Stimulated activated CD4-positive, alpha-beta T cell treated with anti-CD3 and anti-CD28 coated beads, TNF-alpha, amount 100 ng/mL, for 48 hours (primary cell): ENCODE measurements at regions not wholly inside any gene's neighbourhood (a gene's known extent, or its start where the extent isn't known, plus 50 kb on each side); places are given as distances from the start of the nearest gene placed in this dataset.
"Not testable (repeated sequence)": the region's sequence is repeated elsewhere in the genome, so short reads cannot be mapped to it uniquely, and the experiment has no call there.

ENCODE experiments used
- DNase-seq, 3 donors: peaks; one replicate each; pipeline ENCODE4 v3.0.0-alpha.2; 2020; ENCODE audit warnings: low read depth in 3 of 3

DNA sequence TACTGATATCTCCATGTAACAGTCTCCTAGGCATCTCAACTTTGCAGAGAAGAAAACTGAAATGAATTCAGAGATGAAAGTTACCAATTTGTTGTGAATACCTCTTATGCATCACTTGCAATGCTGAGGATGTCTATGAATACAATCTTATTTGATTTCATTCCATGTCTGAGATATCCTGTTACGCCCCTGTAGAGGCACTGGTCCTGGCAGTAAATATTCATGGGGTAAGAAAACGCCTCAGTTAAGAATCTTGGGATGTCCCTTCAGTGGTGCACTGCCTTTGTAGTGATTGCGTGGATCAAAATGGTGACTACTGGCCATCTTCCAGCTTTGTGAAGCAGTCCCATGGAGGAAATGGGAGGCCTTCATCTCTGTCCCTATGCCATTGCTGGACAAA lies 229.1 kb upstream of the C9orf72 start:
- DNase-seq, result no peak

DNA sequence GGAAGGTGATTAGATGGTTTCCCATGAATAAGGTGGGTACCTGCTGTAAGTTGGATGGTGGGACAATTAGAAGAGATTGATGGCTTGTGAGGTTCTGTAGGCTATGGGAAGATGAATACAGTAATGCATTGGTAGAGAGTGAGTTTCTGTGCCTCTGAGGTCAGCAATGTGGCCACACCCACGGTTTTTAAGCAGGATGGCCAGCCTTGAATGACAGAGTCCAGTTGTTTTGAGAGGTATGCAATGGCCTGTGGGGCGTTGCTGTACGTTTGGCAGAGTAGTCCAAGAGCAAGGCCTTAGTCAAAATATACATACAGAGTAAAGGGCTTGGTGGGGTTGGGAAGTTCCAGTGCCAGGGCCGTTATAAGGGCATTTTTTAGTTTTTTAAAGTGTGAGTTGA lies 235.6 kb upstream of the C9orf72 start:
- no peak for DNase-seq

DNA sequence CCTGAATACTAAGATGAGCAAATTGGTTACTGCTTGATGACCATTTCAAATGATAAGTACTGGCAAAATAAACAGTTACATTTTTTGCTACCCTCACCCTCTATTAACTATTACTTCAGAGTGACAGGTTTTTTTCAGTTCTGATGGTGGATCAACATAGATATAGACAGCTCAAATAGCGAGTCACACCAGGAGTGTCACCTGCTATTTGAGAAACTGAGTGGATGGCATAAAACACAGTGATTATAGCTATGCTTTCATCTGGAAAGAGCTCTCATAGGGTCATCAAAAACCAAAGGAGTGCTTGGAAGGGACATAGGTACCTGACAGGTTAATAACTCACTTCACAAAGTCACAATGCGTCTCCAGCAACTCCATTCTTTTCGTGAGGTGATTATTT lies 244.5 kb upstream of the C9orf72 start:
- no peak for DNase-seq

DNA sequence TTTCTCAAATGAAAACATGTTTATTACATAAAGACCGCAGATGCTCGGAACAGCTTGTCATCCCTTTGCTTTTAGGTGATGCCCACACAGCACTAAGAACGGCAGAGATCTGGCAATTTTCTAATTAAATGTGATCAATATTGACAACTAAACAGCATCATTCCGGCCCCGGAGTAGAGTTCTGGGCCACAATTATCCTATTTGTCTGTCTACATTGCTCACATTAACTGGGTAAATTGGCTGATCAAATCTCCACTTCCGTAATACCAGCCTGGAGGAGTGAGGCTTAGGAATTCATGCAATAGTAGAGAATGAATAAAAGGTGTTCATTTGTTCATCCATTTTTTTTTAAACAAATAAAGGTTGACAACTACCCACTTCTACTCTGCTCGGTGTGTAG lies 245.1 kb upstream of the C9orf72 start:
- no peak for DNase-seq

DNA sequence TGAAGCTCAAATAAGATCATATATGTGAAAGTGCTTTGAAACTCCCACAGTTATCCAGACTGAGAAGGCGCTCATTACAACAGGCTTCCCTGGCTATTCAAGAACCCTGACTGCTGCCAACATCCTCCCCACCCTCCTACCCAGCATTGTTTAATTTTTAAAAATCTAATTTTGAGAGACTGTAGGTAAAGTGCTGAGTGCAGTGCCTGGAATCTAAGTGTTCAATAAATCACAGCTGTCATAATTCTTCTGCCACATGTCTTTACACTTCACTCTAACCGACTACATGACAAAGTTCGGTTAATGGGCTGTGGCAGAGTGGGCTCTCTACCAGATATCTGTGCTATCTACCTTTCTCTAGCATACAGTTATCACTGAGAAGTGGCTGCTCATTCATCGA lies 255.6 kb upstream of the C9orf72 start:
- no peak for DNase-seq

DNA sequence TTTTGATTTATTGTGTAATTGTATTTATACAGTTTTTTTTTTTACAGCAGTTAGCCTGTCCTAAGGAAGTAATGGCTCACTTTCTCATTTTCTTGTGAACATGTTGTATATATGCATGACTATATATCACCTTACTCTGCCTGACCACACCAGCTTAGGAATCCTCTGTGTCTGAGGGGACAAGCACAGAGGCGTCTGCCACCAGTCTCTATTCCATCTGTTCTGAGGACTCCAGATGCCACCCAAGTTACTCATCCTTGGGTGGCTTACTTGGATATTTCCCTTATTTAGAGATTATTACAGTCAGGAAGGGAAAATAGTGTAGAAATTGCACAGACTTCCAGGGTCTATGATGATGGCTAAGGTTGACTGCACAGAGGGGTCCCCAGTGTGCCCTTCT lies 256.3 kb upstream of the C9orf72 start:
- DNase-seq, result no peak

DNA sequence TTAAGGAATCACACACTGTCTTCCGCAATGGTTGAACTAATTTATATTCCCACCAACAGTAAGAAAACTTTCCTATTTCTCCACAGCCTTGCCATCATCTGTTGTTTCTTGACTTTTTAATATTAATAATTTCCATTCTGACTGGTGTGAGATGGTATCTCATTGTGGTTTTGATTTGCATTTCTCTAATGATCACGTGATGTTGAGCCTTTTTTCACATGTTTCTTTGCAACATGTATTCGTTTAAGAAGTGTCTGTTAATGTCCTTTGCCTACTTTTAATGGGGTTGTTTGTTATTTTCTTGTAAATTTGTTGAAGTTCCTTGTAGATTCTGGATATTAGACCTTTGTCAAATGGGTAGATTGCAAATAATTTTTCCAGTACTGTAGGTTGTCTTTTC lies 258.8 kb upstream of the C9orf72 start:
- DNase-seq, result not testable (repeated sequence)

DNA sequence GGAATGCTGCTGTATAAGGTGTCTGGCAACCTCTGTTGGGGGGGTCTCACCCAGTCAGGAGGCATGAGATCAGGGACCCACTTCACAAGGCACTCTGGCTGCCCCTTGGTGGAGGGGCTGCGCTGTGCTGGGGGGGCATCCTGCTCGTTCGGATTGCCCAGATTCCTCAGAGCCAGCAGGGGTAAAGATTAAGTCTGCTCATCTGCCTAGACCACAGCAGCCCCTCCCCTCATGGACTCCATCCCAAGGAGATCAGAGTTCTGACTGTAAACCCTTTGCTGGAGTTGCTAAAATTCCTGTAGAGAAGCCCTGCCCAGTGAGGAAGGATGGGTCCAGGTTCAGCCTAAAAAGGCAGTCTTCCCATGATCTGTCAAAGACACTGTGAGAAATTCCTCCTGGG lies 262.0 kb upstream of the C9orf72 start:
- no peak for DNase-seq

DNA sequence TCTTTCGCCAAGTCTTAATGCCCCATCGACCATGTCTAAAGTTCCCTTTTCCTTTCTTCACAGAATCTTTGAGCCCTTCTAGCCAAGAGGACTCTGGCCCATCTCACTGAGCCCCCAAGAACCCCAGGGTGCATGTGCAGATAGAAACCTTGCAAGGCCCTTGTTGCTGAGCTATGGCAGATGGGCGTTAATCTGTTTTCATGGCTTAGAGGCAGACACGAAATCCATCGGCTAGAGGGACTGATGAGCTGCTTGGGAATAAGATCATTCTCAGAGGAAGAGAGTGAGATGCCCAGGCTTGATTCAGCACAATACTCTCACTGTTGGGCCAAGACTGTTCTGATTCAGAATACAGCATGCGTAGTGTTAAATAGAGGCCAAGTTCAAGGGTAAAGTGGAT lies 262.5 kb upstream of the C9orf72 start:
- DNase-seq, result no peak

DNA sequence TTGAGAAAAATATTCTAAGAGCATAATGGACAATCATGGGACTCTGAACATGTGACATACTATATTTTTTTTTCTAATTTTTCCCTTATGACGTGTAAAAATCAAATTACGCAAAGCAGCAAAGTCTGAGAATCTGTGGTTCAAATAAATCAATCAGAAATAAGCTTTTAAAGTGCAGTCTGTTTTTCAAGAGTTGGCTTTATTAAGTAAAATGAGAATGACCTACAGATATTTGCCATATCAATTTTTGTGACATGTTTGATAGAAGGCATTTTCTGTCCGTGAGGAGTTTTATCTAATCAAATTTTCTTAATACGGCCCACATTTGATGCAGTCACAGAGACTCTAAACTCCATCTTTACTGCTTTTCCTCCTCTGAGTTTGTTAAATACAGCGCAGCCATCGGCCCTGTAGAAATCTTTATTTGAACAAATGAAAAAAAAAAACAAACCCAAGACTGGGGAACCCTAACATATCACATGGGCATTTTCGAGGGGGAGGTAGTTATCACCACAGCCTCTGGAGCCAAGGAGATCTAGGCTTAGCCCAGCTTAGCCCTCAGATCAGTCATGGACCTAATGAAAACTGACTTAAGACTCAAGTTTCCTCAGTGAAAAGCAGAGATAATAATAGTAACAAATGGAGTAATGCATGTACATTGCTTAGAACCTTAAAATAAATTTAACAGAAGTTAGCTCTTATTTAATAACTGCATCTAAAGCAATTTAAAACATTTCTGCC lies 263.6 kb upstream of the C9orf72 start:
- no peak for DNase-seq

DNA sequence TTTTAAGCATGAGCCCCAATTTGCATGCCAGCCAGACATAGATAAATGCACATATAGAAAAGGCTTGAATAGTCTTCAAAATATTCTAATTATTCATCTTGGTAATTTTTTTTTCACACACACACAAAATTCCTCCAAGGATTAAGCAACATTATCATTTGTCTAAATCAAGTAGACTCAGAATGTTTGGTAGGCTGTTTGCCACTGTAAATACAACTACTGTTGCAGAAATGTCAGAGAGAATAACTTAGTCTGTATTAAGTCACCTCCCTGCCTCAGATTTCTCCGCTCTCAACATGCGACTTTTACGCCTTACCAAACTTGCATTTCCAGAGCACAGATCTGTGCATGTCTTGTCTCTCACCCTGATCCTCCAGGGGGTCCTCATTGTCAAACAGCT lies 265.6 kb upstream of the C9orf72 start:
- no peak for DNase-seq

DNA sequence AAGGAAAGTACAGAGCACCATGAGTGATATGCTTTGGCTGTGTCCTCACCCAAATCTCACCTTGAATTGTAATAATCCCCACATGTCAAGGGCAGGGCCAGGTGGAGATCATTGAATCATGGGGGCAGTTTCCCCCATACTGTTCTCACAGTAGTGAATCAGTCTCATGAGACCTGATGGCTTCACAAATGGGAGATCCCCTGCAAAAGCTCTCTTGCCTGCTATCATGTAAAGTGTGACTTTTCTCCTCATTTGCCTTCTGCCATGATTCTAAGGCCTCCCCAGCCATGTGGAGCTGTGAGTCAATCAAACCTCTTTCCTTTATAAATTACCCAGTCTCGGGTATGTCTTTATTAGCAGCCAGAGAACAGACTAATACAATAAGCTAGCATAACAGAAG lies 266.5 kb upstream of the C9orf72 start:
- not testable (repeated sequence) for DNase-seq

DNA sequence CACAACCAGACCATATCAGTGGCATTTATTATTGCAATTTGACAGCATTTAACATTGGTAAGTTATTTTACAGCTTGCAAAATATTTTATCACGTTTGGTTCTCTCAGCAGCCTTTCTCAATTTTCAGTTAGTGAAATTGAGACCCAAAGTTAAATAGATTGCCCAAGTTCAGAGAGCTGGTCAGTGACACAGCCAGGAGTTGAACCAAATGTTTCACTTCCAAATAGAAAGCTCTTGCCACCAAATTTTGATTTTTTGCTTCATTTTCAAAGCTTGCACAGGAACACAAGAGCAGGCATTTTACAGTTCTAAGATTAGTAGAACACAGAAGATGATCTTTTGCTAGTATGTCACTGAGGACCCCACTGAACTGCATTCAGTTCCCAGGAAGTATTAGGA lies 271.5 kb upstream of the C9orf72 start:
- DNase-seq, result no peak

DNA sequence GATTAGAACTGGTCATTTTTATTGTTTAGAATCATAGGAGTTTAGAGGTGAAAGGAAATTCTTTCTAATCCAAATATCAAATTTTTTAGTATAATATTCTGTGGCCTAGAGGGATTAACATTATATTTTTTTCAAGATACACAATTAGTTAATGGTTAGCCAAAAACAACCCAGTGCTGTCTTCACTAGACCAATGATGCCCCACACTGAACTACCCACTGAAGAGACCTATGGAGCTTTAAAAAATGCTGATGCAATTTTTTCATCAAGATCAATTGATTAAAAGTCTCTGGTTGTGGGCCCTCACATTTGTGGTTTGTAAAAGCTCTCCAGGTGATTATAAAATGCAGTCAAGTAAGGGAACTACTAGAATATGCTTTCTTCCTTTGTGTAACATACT lies 274.1 kb upstream of the C9orf72 start:
- no peak for DNase-seq

DNA sequence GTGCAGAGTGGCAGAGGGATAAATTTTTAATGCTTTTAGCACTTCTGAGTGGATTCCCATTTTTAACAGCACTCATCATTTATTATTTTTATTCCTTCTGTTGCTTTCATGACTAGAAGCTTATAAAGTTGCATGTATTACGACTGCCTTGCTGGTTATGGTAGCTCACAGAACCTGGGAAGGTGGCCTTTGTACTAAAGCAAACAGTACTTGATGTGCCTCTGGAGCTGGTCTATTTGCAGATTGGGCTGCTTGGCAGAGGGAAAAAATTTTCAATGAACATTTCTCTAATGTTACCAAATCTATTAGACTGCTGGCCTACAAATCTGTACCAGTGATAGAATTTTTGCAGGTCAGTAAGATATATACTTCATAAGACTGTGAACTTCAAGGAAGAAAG lies 274.5 kb upstream of the C9orf72 start:
- no peak for DNase-seq

DNA sequence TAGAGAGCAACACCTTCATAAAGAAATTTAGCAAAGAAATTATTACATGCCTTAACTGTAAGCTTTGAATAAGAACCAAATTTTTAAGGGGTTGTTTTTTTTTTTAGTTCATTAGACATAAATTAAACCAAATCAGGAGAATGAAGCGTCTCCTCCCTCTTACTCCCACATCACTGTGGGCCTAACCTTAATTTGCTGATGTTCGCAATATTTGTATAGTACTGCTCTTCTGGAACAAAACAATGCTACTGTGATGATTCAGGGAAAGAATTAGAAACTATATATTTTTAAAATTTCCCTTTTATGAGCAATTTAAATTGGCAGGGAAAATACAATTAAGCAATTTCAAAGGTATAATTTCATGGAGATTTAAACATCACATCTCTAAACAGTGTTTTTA lies 275.0 kb upstream of the C9orf72 start:
- no peak for DNase-seq

DNA sequence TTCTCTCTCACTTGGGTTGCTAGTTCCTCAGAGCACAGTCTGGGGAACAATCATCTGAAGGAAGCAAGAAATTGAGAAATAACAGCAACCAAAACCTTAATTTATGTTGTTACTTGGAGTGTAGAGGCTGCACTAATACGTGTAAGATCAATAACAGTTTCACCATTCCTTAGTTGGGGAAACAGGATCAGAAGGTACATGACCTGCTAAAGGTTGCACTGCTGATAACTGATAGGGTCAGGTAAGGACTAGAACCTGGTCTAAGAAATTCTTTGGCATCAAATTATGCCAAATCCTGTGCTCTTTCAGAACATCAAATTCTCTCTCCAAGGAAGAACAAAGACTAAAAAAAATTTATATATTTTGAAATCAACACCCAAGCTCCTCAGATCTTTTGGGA lies 278.6 kb upstream of the C9orf72 start:
- DNase-seq, result no peak

DNA sequence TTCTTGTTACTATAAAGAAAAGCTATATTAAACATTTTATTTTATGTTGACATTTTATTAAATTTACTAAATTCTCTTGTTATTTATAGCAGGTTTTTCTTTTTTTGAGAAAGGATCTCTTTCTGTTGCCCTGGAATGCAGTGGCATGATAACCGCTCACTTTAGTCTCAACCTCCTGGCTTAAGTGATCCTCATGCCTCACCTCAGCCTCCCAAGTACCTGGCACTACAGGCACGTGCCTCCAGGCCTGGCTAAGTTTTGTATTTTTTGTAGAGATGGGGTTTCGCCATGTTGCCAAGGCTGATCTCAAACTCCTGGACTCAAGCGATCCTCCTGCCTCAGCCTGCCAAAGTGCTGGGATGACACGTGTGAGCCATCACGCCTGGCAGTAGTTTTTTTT lies 280.2 kb upstream of the C9orf72 start:
- no peak for DNase-seq

DNA sequence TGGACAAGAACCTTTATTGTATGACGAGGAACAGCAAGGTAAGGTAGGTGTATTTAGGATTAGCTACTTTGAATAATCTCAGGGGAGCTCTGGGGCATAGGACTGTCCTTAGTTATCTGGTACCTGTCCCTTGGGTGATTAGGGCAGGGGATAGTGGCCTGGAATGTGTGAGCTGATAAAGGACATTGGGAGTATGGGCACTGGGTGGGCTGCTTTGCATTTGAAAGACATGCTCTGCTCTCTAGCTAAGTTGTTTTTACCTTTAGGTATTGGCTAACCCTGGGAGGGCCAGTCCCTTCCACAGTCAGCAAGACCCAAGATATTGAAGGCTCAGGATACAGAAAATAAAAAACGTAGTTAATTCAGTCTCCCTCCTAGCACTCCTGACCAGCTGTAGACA lies 282.8 kb upstream of the C9orf72 start:
- no peak for DNase-seq

DNA sequence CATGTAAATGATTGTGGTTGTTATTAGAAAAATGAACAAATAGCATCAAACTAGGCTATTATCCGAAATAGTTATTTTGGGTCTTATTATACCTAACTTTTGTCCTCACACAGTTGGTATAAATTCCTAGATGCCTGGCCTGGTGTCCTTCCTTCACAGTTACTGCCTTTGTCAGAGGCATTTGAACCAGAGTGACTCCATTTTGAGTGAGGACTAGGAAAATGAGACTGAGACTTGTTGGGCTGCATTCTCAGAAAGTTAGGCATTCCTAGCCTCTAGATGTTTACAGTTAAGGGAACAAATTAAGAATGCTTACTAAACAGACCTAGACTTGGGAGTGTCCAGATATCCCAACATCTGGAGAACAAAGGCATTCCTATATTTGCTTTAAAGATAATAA lies 283.5 kb upstream of the C9orf72 start:
- no peak for DNase-seq

DNA sequence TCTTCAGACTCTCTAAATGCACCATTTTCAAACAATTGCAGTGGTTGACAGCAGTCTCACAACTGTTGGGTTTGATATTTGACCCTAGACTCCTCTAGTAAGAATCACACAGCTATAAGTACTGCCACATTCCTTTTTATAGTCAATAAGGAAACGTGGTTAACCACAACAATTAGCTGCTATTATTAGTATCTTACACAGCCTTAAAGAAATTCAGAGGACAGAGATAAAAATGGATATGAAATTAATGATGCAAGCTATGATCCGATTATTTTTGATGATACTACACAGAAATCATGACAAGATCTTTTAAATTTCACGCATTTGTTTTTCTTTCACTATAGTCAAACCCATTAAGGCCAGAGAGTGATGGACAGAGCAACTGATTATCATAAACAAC lies 288.6 kb upstream of the C9orf72 start:
- DNase-seq, result no peak

DNA sequence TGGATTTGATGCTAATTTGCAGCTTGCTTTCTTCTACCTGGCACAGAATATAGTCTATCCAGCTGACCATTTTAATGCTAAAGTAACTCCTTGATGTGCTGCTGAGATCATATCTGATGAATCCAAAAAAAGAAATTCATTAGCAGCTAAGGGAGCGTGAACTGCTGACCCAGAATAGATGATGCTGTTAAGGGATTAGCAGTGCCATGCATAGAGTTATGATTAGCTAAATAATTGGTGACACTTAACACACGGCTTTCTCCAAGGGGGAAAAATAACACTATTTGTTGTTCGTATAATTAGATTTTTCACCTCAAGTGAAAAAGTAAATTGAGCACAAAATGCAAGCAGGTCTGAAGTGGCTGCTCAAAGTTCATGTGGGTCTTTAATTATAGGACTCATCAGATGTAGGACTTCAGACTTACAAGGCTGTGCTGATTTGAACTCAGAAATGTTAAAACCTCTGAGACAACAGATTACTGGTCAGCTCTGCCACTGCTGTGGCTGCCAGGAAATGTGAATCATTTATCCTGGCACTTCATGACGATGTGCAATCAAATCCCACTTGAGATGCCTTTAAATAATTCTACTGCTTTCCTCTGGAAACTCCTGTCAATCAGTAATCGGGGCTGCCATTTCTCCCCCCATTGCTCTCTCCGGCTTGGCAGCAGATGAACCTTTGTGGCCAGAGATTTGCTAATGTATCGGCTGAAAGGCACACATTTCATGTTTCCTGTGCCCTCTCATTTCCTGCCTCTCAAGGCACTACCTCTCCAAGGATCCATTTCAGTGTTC lies 291.6 kb upstream of the C9orf72 start:
- DNase-seq, result no peak

DNA sequence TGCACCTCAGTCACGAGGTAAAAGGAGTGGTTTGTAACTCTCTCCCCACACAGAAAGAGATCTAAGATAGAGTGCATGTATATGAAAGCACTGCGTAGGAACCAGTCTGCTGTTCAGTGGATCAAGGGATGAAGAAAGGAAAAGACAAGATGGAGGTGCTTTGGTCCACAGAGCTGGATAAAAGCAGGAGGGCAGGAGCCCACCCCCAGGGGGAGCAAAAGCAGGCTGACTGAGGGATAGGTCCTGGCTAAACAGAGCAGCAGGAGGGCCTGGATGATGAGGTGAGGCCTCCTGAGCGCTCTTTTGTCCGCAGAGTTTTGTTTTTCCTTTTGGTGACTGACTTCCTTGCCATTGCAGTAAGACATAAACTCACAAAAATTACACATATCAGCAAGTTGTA lies 293.5 kb upstream of the C9orf72 start:
- no peak for DNase-seq

DNA sequence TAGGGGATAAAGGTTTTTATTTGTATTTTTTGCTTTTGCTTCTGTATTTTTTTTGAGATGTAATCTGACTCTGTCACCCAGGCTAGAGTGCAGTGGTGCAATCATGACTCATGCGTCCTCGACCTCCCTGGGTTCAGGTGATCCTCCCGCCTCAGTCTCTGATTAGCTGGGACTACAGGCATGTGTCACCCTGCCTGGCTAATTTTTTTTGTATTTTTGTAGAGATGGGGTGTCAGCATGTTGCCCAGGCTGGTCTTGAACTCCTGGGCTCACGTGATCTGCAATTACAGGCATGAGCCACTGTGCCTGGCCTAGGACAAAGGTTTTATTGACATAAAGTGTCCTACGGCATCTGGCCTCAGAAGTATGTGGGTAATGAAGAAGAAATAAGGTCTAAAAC lies 297.1 kb upstream of the C9orf72 start:
- no peak for DNase-seq
